ENCODE measurements at regions not wholly inside any gene's neighbourhood (a gene's known extent, or its start where the extent isn't known, plus 50 kb on each side); places are given as distances from the start of the nearest gene placed in this dataset.

DNA sequence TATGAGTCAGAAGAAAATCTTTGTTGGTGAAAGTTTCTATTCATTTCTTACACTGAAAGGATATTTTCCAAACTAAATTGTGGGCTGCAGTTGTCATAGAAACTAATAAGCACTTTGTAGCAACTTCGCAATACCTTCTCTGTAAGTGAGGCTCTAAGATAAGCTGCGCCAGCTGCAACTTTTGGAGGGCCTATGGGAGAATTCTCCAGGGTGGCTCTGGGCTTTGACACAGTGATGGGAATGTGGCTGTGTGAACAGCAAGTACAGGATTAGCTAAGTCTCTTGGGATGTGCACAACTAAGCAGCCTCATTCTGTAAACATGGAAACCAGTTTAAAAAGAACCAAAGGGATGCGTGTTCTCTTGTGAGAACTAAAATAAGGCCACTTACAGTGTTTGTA lies 124.6 kb upstream of the SGO1 start:
- ChIA-PET CTCF (no interaction called here), POLR2A (ENCODE audit: unreplicated experiment) (no interaction called here)
- Histone ChIP-seq H4K8ac (ENCODE audit: low read depth in 2 of 2, low read length in 2 of 2) (no peak overlapping the region), H4K91ac (ENCODE audit: insufficient read depth, low read depth, low read length) (no peak overlapping the region), H3K18ac (ENCODE audit: low read depth, low read length) (no peak overlapping the region), H3K27me3 (ENCODE audit: control insufficient read depth, insufficient read depth, low read length) (no peaks in the 10 kb centered on the region), H3K4me3 (ENCODE audit: insufficient read depth, low read depth, low read length) (no peak overlapping the region), H3K4me1 (ENCODE audit: control insufficient read depth, insufficient read depth, low read length) (no peaks in the 10 kb centered on the region), H2AK9ac (replicated peaks; ENCODE audit: low read depth, low read length, poor library complexity) (no peak overlapping the region), H4K20me1 (ENCODE audit: insufficient read depth, low read length) (no peaks in the 10 kb centered on the region), H2BK20ac (ENCODE audit: low read depth, low read length) (no peak overlapping the region), H3K23ac (ENCODE audit: low read depth, low read length) (no peak overlapping the region), H2AFZ (replicated peaks; ENCODE audit: low read length, poor library complexity) (no peak overlapping the region), H2AK5ac (ENCODE audit: low read depth, low read length) (no peak overlapping the region), H3K4me2 (ENCODE audit: low read depth, low read length) (no peak overlapping the region), H4K5ac (ENCODE audit: low read depth, low read length) (no peak overlapping the region), H3K14ac (replicated peaks; ENCODE audit: low read depth, low read length) (no peak overlapping the region), H3K9ac (ENCODE audit: low read depth, low read length) (no peak overlapping the region), H3K4ac (ENCODE audit: low read depth, low read length) (no peak overlapping the region), H3K79me1 (ENCODE audit: low read depth in 1 of 2, low read length in 2 of 2) (no peaks in the 10 kb centered on the region), H3K27ac (ENCODE audit: insufficient read depth, low read length) (no peak overlapping the region), H2BK120ac (ENCODE audit: low read depth, low read length) (no peak overlapping the region), H3K36me3 (ENCODE audit: control insufficient read depth, insufficient read depth, low read length) (no peaks in the 10 kb centered on the region), H3K9me1 (ENCODE audit: insufficient read depth, low read length) (no peaks in the 10 kb centered on the region), H3K9me3 (ENCODE audit: control insufficient read depth, insufficient read depth, low read length) (peaks cover 5% of the 10 kb centered on the region), H2BK15ac (ENCODE audit: low read depth, low read length) (no peak overlapping the region), H3K56ac (ENCODE audit: extremely low read depth, insufficient read depth, low read length) (no peak overlapping the region), H2BK5ac (ENCODE audit: low read depth, low read length, poor library complexity, severe bottlenecking) (no peak overlapping the region)
- intact Hi-C loops (cut with micrococcal nuclease): no loop called here
- in situ Hi-C loops (cut with MboI; ENCODE audit: low sequenced_read_pairs): no loop called here
- DNase-seq (no peak), ATAC-seq (ENCODE audit: low read depth) (no peak)
- WGBS, 2 experiments (ENCODE audit: extremely low coverage in 2 of 2, insufficient read length in 1 of 2): 80% methylated on average over 1 of the region's 3 CpGs; no CpG with 5 or more reads in 1 of the 2 experiments
- no TSS peak for BruUV-seq (replicated peaks)
- dilution Hi-C loops (cut with HindIII; ENCODE audit: low sequenced_read_pairs, unreplicated experiment): no loop called here
- no peak for TF ChIP-seq MAFK (IDR thresholded peaks at IDR 0.05; ENCODE audit: low read depth, low read length)
- TF ChIP-seq, protein P1, sequence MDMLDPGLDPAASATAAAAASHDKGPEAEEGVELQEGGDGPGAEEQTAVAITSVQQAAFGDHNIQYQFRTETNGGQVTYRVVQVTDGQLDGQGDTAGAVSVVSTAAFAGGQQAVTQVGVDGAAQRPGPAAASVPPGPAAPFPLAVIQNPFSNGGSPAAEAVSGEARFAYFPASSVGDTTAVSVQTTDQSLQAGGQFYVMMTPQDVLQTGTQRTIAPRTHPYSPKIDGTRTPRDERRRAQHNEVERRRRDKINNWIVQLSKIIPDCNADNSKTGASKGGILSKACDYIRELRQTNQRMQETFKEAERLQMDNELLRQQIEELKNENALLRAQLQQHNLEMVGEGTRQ (IDR thresholded peaks at IDR 0.05; ENCODE audit: low read depth, low read length): no peak
- TF ChIP-seq, protein P2, sequence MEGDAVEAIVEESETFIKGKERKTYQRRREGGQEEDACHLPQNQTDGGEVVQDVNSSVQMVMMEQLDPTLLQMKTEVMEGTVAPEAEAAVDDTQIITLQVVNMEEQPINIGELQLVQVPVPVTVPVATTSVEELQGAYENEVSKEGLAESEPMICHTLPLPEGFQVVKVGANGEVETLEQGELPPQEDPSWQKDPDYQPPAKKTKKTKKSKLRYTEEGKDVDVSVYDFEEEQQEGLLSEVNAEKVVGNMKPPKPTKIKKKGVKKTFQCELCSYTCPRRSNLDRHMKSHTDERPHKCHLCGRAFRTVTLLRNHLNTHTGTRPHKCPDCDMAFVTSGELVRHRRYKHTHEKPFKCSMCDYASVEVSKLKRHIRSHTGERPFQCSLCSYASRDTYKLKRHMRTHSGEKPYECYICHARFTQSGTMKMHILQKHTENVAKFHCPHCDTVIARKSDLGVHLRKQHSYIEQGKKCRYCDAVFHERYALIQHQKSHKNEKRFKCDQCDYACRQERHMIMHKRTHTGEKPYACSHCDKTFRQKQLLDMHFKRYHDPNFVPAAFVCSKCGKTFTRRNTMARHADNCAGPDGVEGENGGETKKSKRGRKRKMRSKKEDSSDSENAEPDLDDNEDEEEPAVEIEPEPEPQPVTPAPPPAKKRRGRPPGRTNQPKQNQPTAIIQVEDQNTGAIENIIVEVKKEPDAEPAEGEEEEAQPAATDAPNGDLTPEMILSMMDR (conservative IDR thresholded peaks at IDR 0.05; ENCODE audit: low read depth, low read length): no peak
- no peak for TF ChIP-seq POLR2A (IDR thresholded peaks at IDR 0.05; ENCODE audit: low read depth, low read length)
- no peak for TF ChIP-seq MXI1 (IDR thresholded peaks at IDR 0.05; ENCODE audit: borderline replicate concordance, low read depth, low read length)
- no peak for TF ChIP-seq CHD1 (IDR thresholded peaks at IDR 0.05; ENCODE audit: low read depth, low read length)
- no peak for TF ChIP-seq RFX5 (IDR thresholded peaks at IDR 0.05; ENCODE audit: low read depth, low read length)
- TF ChIP-seq CEBPB (IDR thresholded peaks at IDR 0.05; ENCODE audit: low read depth, low read length): no peak
- TF ChIP-seq FOS (IDR thresholded peaks at IDR 0.05; ENCODE audit: low read depth, low read length): no peak
- TF ChIP-seq SMC3 (IDR thresholded peaks at IDR 0.05; ENCODE audit: low read depth, low read length): no peak
- TF ChIP-seq, protein P3, sequence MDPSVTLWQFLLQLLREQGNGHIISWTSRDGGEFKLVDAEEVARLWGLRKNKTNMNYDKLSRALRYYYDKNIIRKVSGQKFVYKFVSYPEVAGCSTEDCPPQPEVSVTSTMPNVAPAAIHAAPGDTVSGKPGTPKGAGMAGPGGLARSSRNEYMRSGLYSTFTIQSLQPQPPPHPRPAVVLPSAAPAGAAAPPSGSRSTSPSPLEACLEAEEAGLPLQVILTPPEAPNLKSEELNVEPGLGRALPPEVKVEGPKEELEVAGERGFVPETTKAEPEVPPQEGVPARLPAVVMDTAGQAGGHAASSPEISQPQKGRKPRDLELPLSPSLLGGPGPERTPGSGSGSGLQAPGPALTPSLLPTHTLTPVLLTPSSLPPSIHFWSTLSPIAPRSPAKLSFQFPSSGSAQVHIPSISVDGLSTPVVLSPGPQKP (IDR thresholded peaks at IDR 0.05; ENCODE audit: borderline replicate concordance, low read depth, low read length): no peak
- TF ChIP-seq RCOR1 (IDR thresholded peaks at IDR 0.05; ENCODE audit: insufficient replicate concordance, low read length): no peak
- no peak for TF ChIP-seq BHLHE40 (IDR thresholded peaks at IDR 0.05; ENCODE audit: low read depth, low read length)
- TF ChIP-seq NFE2L2 (IDR thresholded peaks at IDR 0.05; ENCODE audit: low read depth, low read length): no peak
